ENCODE measurements at regions not wholly inside any gene's neighbourhood (a gene's known extent, or its start where the extent isn't known, plus 50 kb on each side); places are given as distances from the start of the nearest gene placed in this dataset.

GRCh38 chr2:67952066-67952465 is 110.7 kb downstream of the C1D start:
- Histone ChIP-seq H3K27ac (no peak overlapping the region), H3K4me2 (no peak overlapping the region), H3K9me3 (replicated peaks in 1 of 11) (no peaks in the 10 kb centered on the region), H3K4me1 (peaks cover 0 to 19% (median under 1%) of the 10 kb centered on the region in 10 experiments; a peak in 6 of 20 replicates), H3K27me3 (no peaks in the 10 kb centered on the region), H3K9ac (no peak overlapping the region), H3K4me3 (no peak overlapping the region), H4K20me1 (no peaks in the 10 kb centered on the region), H3K36me3 (no peaks in the 10 kb centered on the region)
- no peak for TF ChIP-seq Cebpa-rat (IDR thresholded peaks at IDR 0.05)

GRCh38 chr2:67954093-67954748 is 108.6 kb downstream of the C1D start:
- peaks cover 6 to 16% (median 9%) of the 10 kb centered on the region in 11 experiments; a peak in 14 of 22 replicates for H3K9me3 ChIP-seq (replicated peaks in 1 of 11)
- no peak overlapping the region for H3K4me2 ChIP-seq
- H3K27me3 ChIP-seq, result no peaks in the 10 kb centered on the region
- peaks cover 0 to 19% (median 0%) of the 10 kb centered on the region in 10 experiments; a peak in 5 of 20 replicates for H3K4me1 ChIP-seq
- H3K36me3 ChIP-seq, result no peaks in the 10 kb centered on the region
- no peak overlapping the region for H3K9ac ChIP-seq
- H4K20me1 ChIP-seq, result no peaks in the 10 kb centered on the region
- H3K4me3 ChIP-seq, result no peak overlapping the region
- H3K27ac ChIP-seq, result no peak overlapping the region
- no peak for TF ChIP-seq Cebpa-rat (IDR thresholded peaks at IDR 0.05)

GRCh38 chr2:67955748-67956603 is 106.8 kb downstream of the C1D start:
- no peak for TF ChIP-seq Cebpa-rat (IDR thresholded peaks at IDR 0.05)
- no peak overlapping the region for H3K9ac ChIP-seq

GRCh38 chr2:67965246-67965645 is 97.6 kb downstream of the C1D start:
- no peak for TF ChIP-seq Cebpa-rat (IDR thresholded peaks at IDR 0.05)
- Histone ChIP-seq H3K4me1 (no peaks in the 10 kb centered on the region), H3K4me3 (no peak overlapping the region), H3K27ac (no peak overlapping the region), H3K36me3 (no peaks in the 10 kb centered on the region), H3K9ac (no peak overlapping the region), H3K4me2 (no peak overlapping the region), H4K20me1 (no peaks in the 10 kb centered on the region), H3K27me3 (no peaks in the 10 kb centered on the region), H3K9me3 (replicated peaks in 1 of 11) (peaks cover 0 to 12% (median 0%) of the 10 kb centered on the region in 11 experiments; a peak in 2 of 22 replicates)

More at GRCh38 chr2:67955748-67956603, 106.8 kb downstream of the C1D start:
- peaks cover 0 to 7% (median 0%) of the 10 kb centered on the region in 10 experiments; a peak in 2 of 20 replicates for H3K4me1 ChIP-seq
- no peak overlapping the region for H3K27ac ChIP-seq
- H3K36me3 ChIP-seq, result no peaks in the 10 kb centered on the region
- H3K4me2 ChIP-seq, result no peak overlapping the region
- no peaks in the 10 kb centered on the region for H4K20me1 ChIP-seq
- peaks cover 6 to 16% (median 9%) of the 10 kb centered on the region in 11 experiments; a peak in 14 of 22 replicates for H3K9me3 ChIP-seq (replicated peaks in 1 of 11)
- H3K4me3 ChIP-seq, result no peak overlapping the region
- H3K27me3 ChIP-seq, result no peaks in the 10 kb centered on the region

GRCh38 chr2:67970071-67970470 is 92.7 kb downstream of the C1D start:
- TF ChIP-seq Cebpa-rat (IDR thresholded peaks at IDR 0.05), result no peak
- H3K27me3 ChIP-seq, result no peaks in the 10 kb centered on the region

GRCh38 chr2:67970542-67970941 is 92.3 kb downstream of the C1D start:
- H3K36me3 ChIP-seq, result no peaks in the 10 kb centered on the region
- no peak overlapping the region for H3K27ac ChIP-seq
- peaks cover 0 to 16% (median 6%) of the 10 kb centered on the region in 10 experiments; a peak in 12 of 20 replicates for H3K4me1 ChIP-seq
- no peaks in the 10 kb centered on the region for H3K9me3 ChIP-seq (replicated peaks in 1 of 11)
- H3K9ac ChIP-seq, result no peak overlapping the region
- TF ChIP-seq Cebpa-rat (IDR thresholded peaks at IDR 0.05), result no peak
- no peak overlapping the region for H3K4me2 ChIP-seq
- no peak overlapping the region for H3K4me3 ChIP-seq
- no peaks in the 10 kb centered on the region for H3K27me3 ChIP-seq
- H4K20me1 ChIP-seq, result no peaks in the 10 kb centered on the region

More at GRCh38 chr2:67970071-67970470, 92.7 kb downstream of the C1D start:
- Histone ChIP-seq H3K9ac (no peak overlapping the region), H3K36me3 (no peaks in the 10 kb centered on the region), H3K27ac (no peak overlapping the region), H3K9me3 (replicated peaks in 1 of 11) (no peaks in the 10 kb centered on the region), H4K20me1 (no peaks in the 10 kb centered on the region), H3K4me2 (no peak overlapping the region), H3K4me1 (peaks cover 0 to 11% (median 6%) of the 10 kb centered on the region in 10 experiments; a peak in 12 of 20 replicates), H3K4me3 (no peak overlapping the region)

- peak overlapping the region in 5 of 11 experiments; percentile 17 to 86 (median 50); a peak in 10 of 22 replicates for H3K4me2 ChIP-seq
- H3K27ac ChIP-seq, result peak overlapping the region in 4 of 11 experiments; percentile 6 to 30 (median 19); a peak in 3 of 22 replicates
- no peaks in the 10 kb centered on the region for H3K36me3 ChIP-seq
- peaks cover 0 to 17% (median 6%) of the 10 kb centered on the region in 10 experiments; a peak in 12 of 20 replicates for H3K4me1 ChIP-seq
- TF ChIP-seq Cebpa-rat (IDR thresholded peaks at IDR 0.05), result no peak
- no peaks in the 10 kb centered on the region for H3K27me3 ChIP-seq
- H4K20me1 ChIP-seq, result no peaks in the 10 kb centered on the region
- 0 out of 22 replicates have a peak overlapping the region, but pooled peaks of 1 of the 11 experiments have one; percentile 11 for H3K9ac ChIP-seq
- H3K9me3 ChIP-seq (replicated peaks in 1 of 11), result no peaks in the 10 kb centered on the region
- no peak overlapping the region; a peak in 1 of 20 replicates for H3K4me3 ChIP-seq
Measured at GRCh38 chr2:67974559-67975430, 88.0 kb downstream of the C1D start.

- Histone ChIP-seq H3K27me3 (no peaks in the 10 kb centered on the region), H3K4me1 (peaks cover 0 to 17% (median 0%) of the 10 kb centered on the region in 10 experiments; a peak in 7 of 20 replicates), H3K4me3 (no peak overlapping the region), H3K27ac (no peak overlapping the region), H3K4me2 (no peak overlapping the region), H3K36me3 (no peaks in the 10 kb centered on the region), H3K9me3 (replicated peaks in 1 of 11) (no peaks in the 10 kb centered on the region), H3K9ac (no peak overlapping the region), H4K20me1 (no peaks in the 10 kb centered on the region)
- TF ChIP-seq Cebpa-rat (IDR thresholded peaks at IDR 0.05), result no peak
Measured at GRCh38 chr2:67977464-67977863, 85.3 kb downstream of the C1D start.
